Hepatocyte (in vitro differentiated cells): ENCODE measurements at regions not wholly inside any gene's neighbourhood (a gene's known extent, or its start where the extent isn't known, plus 50 kb on each side); places are given as distances from the start of the nearest gene placed in this dataset.
"Not testable (repeated sequence)": the region's sequence is repeated elsewhere in the genome, so short reads cannot be mapped to it uniquely, and the experiment has no call there.

Experiments used
- DNase-seq: peaks from one replicate; pipeline ENCODE4 v3.0.0-alpha.2; 2016; ENCODE audit warnings: low spot score
- H2AFZ ChIP-seq: fragments of 200-600 bp; sonication (generic); 2 replicates; pipeline ENCODE4 v1.6.0; 2016; ENCODE audit warnings: antibody characterized with exemption, mild to moderate bottlenecking
- H3K27ac ChIP-seq: fragments of 200-600 bp; sonication (generic); 2 replicates; pipeline ENCODE4 v1.5.1; 2016; ENCODE audit warnings: mild to moderate bottlenecking
- H3K27me3 ChIP-seq: fragments of 200-600 bp; sonication (generic); 2 replicates; pipeline ENCODE4 v1.6.1; 2016
- H3K36me3 ChIP-seq: fragments of 200-600 bp; sonication (generic); replicated peaks from 2 replicates; pipeline ENCODE4 v1.5.1; 2016; ENCODE audit warnings: low read depth; ENCODE audit not compliant: insufficient read depth
- H3K4me1 ChIP-seq: fragments of 200-600 bp; sonication (generic); 2 replicates; pipeline ENCODE4 v1.5.1; 2016; ENCODE audit warnings: mild to moderate bottlenecking, moderate library complexity; ENCODE audit not compliant: insufficient read depth
- H3K4me2 ChIP-seq: fragments of 200-600 bp; sonication (generic); 2 replicates; pipeline ENCODE4 v1.6.0; 2016
- H3K4me3 ChIP-seq: fragments of 200-600 bp; sonication (generic); 2 replicates; pipeline ENCODE4 v1.5.1; 2016; ENCODE audit warnings: mild to moderate bottlenecking
- H3K79me2 ChIP-seq: fragments of 200-600 bp; sonication (generic); 2 replicates; pipeline ENCODE4 v1.6.0; 2017; ENCODE audit warnings: mild to moderate bottlenecking
- H3K9me2 ChIP-seq: fragments of 200-600 bp; sonication (generic); replicated peaks from 2 replicates; pipeline ENCODE4 v1.6.0; 2017; ENCODE audit warnings: mild to moderate bottlenecking; ENCODE audit not compliant: insufficient read depth
- H3K9me3 ChIP-seq: fragments of 200-600 bp; sonication (generic); 2 replicates; pipeline ENCODE4 v1.5.1; 2016; ENCODE audit warnings: low read depth, mild to moderate bottlenecking
- H4K20me1 ChIP-seq: fragments of 200-600 bp; sonication (generic); 2 replicates; pipeline ENCODE4 v1.6.0; 2016; ENCODE audit warnings: mild to moderate bottlenecking; ENCODE audit not compliant: insufficient read depth, poor library complexity, severe bottlenecking
- EZH2 ChIP-seq: fragments of 200-600 bp; sonication (generic); IDR thresholded peaks from 2 replicates; pipeline ENCODE4 v1.6.1; 2016; ENCODE audit warnings: antibody characterized with exemption, mild to moderate bottlenecking, borderline replicate concordance
- EZH2phosphoT487 ChIP-seq: fragments of 200-600 bp; sonication (generic); IDR thresholded peaks from one replicate; pipeline ENCODE4 v1.6.1; 2018; ENCODE audit warnings: antibody characterized with exemption, mild to moderate bottlenecking, low read depth, moderate library complexity; ENCODE audit not compliant: unreplicated experiment, severe bottlenecking
- WGBS: methylation state at CpG from one replicate; pipeline ENCODE4 v1.1.6; 2016; ENCODE audit warnings: low lambda C conversion rate; ENCODE audit errors: missing lambda C conversion rate; 5-methylcytosine and 5-hydroxymethylcytosine counted together
- TF ChIP-seq, protein P1 (sequence below): fragments of 200-600 bp; sonication (generic); IDR thresholded peaks from 2 replicates; pipeline ENCODE4 v1.5.1; 2016; ENCODE audit warnings: antibody characterized with exemption, mild to moderate bottlenecking; ENCODE audit not compliant: poor library complexity

DNA sequence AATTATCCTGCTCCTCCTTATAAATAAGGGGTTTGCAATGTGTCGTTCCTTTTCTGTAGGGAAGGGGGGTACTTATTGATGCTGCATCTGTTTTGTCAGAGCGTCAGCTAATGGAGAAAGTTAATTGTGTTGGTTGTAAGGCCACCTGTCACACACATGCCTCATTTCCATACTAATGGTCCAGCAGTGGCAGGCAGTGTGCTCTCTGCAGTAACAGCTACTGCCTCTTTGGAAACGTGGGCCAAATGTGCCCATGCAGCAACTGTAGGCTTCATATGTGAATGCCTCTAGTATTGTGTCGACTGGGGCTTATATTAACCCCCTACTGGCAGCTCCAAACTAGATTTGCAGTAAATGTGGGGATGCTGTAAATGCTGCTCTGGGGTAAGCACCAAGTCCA lies 56.3 kb upstream of the OLIG3 start:
- Histone ChIP-seq H3K27ac (no peak overlapping the region), H3K27me3 (no peaks in the 10 kb centered on the region), H3K9me2 (no peaks in the 10 kb centered on the region), H3K4me1 (no peaks in the 10 kb centered on the region), H3K4me3 (no peak overlapping the region), H3K9me3 (no peaks in the 10 kb centered on the region), H2AFZ (no peak overlapping the region), H3K4me2 (no peak overlapping the region), H3K36me3 (no peaks in the 10 kb centered on the region), H4K20me1 (no peaks in the 10 kb centered on the region), H3K79me2 (no peaks in the 10 kb centered on the region)
- 38% methylated on average over 4 of the region's 4 CpGs for WGBS
- TF ChIP-seq, protein P1, sequence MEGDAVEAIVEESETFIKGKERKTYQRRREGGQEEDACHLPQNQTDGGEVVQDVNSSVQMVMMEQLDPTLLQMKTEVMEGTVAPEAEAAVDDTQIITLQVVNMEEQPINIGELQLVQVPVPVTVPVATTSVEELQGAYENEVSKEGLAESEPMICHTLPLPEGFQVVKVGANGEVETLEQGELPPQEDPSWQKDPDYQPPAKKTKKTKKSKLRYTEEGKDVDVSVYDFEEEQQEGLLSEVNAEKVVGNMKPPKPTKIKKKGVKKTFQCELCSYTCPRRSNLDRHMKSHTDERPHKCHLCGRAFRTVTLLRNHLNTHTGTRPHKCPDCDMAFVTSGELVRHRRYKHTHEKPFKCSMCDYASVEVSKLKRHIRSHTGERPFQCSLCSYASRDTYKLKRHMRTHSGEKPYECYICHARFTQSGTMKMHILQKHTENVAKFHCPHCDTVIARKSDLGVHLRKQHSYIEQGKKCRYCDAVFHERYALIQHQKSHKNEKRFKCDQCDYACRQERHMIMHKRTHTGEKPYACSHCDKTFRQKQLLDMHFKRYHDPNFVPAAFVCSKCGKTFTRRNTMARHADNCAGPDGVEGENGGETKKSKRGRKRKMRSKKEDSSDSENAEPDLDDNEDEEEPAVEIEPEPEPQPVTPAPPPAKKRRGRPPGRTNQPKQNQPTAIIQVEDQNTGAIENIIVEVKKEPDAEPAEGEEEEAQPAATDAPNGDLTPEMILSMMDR, result no peak
- no peak for TF ChIP-seq EZH2
- DNase-seq, result no peak

DNA sequence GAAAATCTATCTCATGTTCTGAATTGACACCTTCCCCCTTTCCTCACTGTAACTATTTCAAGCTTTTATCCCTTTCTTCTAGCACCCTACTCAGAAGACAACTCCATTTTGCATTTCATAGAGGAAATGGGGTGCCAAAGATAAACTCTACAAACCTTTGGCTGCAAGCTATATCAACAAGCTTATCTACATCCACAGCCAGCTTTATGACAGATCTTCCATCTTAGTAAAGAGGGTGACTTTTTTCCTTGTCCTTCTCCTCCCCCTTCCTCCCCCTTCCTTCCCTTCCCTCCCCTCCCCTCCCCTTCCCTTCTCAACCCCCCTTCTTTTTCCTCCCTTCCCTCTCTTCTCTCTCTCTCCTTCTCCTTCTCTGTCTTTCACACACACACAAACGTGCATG lies 58.0 kb upstream of the OLIG3 start:
- H4K20me1 ChIP-seq, result no peaks in the 10 kb centered on the region
- H3K79me2 ChIP-seq, result no peaks in the 10 kb centered on the region
- H3K27ac ChIP-seq, result no peak overlapping the region
- H2AFZ ChIP-seq, result no peak overlapping the region
- no peak overlapping the region for H3K4me3 ChIP-seq
- no peak overlapping the region for H3K4me2 ChIP-seq
- no peaks in the 10 kb centered on the region for H3K9me2 ChIP-seq
- no peaks in the 10 kb centered on the region for H3K36me3 ChIP-seq
- H3K4me1 ChIP-seq, result no peaks in the 10 kb centered on the region
- H3K27me3 ChIP-seq, result no peaks in the 10 kb centered on the region
- no peak for TF ChIP-seq EZH2
- TF ChIP-seq EZH2phosphoT487, result no peak
- TF ChIP-seq, protein P1, result no peak
- H3K9me3 ChIP-seq, result no peaks in the 10 kb centered on the region
- DNase-seq, result no peak
- 68% methylated on average over 1 of the region's 1 CpG for WGBS

DNA sequence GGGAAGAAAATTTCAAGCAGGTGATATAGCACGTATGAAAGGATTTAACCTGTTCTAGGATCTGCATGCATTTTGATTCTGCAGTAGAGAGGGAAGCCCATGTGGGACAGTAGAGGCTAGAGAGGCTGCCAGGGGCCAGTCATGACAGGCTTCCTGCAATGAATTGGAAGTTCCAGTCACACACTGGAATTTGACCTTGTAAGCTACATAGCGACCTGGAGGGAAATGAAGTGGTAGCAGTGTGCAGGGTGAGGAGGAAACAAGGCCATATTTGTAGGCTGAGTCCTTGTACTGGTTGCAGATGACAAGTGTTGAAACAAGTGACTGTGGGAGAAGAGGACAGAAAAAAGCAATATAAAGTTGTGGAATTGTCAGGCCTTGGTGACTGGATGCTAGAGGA lies 58.6 kb upstream of the OLIG3 start:
- H3K9me3 ChIP-seq, result no peaks in the 10 kb centered on the region

DNA sequence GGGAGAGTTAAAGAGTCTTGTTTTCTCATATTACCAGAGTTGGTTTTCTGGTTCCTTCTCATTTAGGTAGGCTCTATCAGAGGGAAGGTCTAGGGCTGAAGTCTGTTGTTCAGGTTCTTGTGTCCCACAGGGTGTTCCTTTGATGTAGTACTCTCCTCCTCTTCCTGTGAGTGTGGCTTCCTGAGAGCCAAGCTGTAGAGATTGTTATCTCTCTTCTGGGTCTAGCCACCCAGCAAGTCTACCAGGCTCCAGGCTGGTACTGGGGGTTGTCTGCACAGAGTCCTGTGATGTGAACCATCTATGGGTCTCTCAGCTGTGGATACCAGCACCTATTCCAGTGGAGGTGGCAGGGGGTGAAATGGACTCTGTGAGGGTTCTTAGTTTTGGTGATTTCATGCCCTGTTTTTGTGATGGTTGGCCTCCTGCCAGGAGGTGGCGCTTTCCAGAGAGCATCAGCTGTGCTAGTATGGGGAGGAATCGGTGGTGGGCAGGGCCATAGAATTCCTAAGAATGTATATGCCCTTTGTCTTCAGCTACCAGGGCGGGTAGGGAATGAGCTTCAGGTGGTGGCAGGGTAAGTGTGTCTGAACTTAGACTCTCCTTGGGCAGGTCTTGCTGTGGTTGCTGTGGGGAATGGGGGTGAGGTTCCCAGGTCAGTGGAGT lies 65.5 kb upstream of the OLIG3 start:
- not testable (repeated sequence) for H2AFZ ChIP-seq, H3K4me2 ChIP-seq, H3K27ac ChIP-seq, H3K4me3 ChIP-seq, H3K9me3 ChIP-seq, DNase-seq, H3K27me3 ChIP-seq, H3K79me2 ChIP-seq, H3K9me2 ChIP-seq, H3K36me3 ChIP-seq, H4K20me1 ChIP-seq, H3K4me1 ChIP-seq
- WGBS, result 91% methylated on average over 3 of the region's 3 CpGs

More for the DNA sequence above, 58.6 kb upstream of the OLIG3 start:
- H3K36me3 ChIP-seq, result no peaks in the 10 kb centered on the region
- no peak for DNase-seq
- WGBS, result 74% methylated on average over 2 of the region's 2 CpGs
- no peak overlapping the region for H3K4me2 ChIP-seq
- no peaks in the 10 kb centered on the region for H3K27me3 ChIP-seq
- H3K4me3 ChIP-seq, result no peak overlapping the region
- no peaks in the 10 kb centered on the region for H3K4me1 ChIP-seq
- H4K20me1 ChIP-seq, result no peaks in the 10 kb centered on the region
- no peak overlapping the region for H2AFZ ChIP-seq
- no peaks in the 10 kb centered on the region for H3K9me2 ChIP-seq
- H3K79me2 ChIP-seq, result no peaks in the 10 kb centered on the region
- TF ChIP-seq, protein P1, result no peak
- no peak for TF ChIP-seq EZH2phosphoT487
- no peak for TF ChIP-seq EZH2
- no peak overlapping the region for H3K27ac ChIP-seq
